Gastrocnemius medialis (tissue), 4 donors: ENCODE measurements at regions not wholly inside any gene's neighbourhood (a gene's known extent, or its start where the extent isn't known, plus 50 kb on each side); places are given as distances from the start of the nearest gene placed in this dataset.

Experiments
- ATAC-seq, 2 donors: fragments of 150-250 bp; one replicate each; pipeline ENCODE4 v1.9.1; 2016
- DNase-seq, 2 donors: peaks; one replicate each; pipeline ENCODE4 v3.0.0-alpha.2; 2019
- H3K27ac ChIP-seq, 4 donors: fragments of 200-600 bp; sonication (generic); 1 replicate in 1 of 4; 2 replicates in 3 of 4; pipeline ENCODE4 v1.5.1; 2016 to 2018; ENCODE audit warnings: mild to moderate bottlenecking in 2 of 4, moderate library complexity in 1 of 4
- H3K27me3 ChIP-seq, 3 donors: fragments of 200-600 bp; sonication (generic) in 2 of 3; 1 replicate in 1 of 3; 2 replicates in 2 of 3; pipeline versions ENCODE4 v1.5.1 to v1.6.0; 2016 to 2019; ENCODE audit warnings: mild to moderate bottlenecking in 1 of 3, moderate library complexity in 1 of 3
- H3K36me3 ChIP-seq, 2 donors: fragments of 200-600 bp; sonication (generic) in 1 of 2; one replicate each; pipeline ENCODE4 v1.5.1; 2017 to 2018
- H3K4me1 ChIP-seq, 2 donors: fragments of 200-600 bp; sonication (generic) in 1 of 2; one replicate each; pipeline ENCODE4 v1.5.1; 2016 to 2017; ENCODE audit warnings: mild to moderate bottlenecking in 2 of 2
- H3K4me3 ChIP-seq, 4 donors: fragments of 200-600 bp; sonication (generic) in 3 of 4; 1 replicate in 1 of 4; 2 replicates in 3 of 4; pipeline ENCODE4 v1.5.1; 2016 to 2019; ENCODE audit warnings: mild to moderate bottlenecking in 2 of 4
- H3K9me3 ChIP-seq, 3 donors: fragments of 200-600 bp; sonication (generic) in 2 of 3; 1 replicate in 1 of 3; 2 replicates in 2 of 3; pipeline ENCODE4 v1.5.1; 2016 to 2019
- POLR2A ChIP-seq, 2 donors: fragments of 450-650 bp; IDR thresholded peaks; one replicate each; pipeline ENCODE4 v1.6.1; 2017; ENCODE audit warnings: antibody characterized with exemption in 2 of 2, mild to moderate bottlenecking in 2 of 2, moderate library complexity in 2 of 2
- in situ Hi-C, 4 donors: fragments of 200-750 bp; cut with MboI; loops; one replicate each; pipeline versions ENCODE4 v1.15.0 to v1.8.0; 2017; ENCODE audit warnings: low sequenced_read_pairs in 4 of 4
- intact Hi-C: fragments of 100-400 bp; cut with DNase I; formaldehyde crosslinking; loops from one replicate; pipeline ENCODE4 v1.15.1; 2023; ENCODE audit warnings: low total_unique reads
- TF ChIP-seq, protein P1 (sequence below), 5 experiments: fragments of 450-650 bp in 3 of 5; fragments of 200-600 bp in 2 of 5; sonication (generic) in 2 of 5; IDR thresholded peaks in 4 of 5; conservative IDR thresholded peaks in 1 of 5; 1 replicate in 4 of 5; 2 replicates in 1 of 5; pipeline ENCODE4 v1.5.1; 2016 to 2019; ENCODE audit warnings: antibody characterized with exemption in 5 of 5, mild to moderate bottlenecking in 3 of 5, moderate library complexity in 3 of 5

GRCh38 chr12:87290505-87290904 is 738.7 kb downstream of the C12orf50 start:
- intact Hi-C loops (no loop called here), in situ Hi-C loops (loop anchor here in 1 of 4 donors (25.0 kb wide), 1 partner anchor 97 kb away; no protein-coding TSS in a partner anchor)
- ATAC-seq (no peak), DNase-seq (no peak)
- H3K27ac ChIP-seq, result no peak overlapping the region
- TF ChIP-seq, protein P1, sequence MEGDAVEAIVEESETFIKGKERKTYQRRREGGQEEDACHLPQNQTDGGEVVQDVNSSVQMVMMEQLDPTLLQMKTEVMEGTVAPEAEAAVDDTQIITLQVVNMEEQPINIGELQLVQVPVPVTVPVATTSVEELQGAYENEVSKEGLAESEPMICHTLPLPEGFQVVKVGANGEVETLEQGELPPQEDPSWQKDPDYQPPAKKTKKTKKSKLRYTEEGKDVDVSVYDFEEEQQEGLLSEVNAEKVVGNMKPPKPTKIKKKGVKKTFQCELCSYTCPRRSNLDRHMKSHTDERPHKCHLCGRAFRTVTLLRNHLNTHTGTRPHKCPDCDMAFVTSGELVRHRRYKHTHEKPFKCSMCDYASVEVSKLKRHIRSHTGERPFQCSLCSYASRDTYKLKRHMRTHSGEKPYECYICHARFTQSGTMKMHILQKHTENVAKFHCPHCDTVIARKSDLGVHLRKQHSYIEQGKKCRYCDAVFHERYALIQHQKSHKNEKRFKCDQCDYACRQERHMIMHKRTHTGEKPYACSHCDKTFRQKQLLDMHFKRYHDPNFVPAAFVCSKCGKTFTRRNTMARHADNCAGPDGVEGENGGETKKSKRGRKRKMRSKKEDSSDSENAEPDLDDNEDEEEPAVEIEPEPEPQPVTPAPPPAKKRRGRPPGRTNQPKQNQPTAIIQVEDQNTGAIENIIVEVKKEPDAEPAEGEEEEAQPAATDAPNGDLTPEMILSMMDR (IDR thresholded peaks at IDR 0.05 in 4 of 5, conservative IDR thresholded peaks at IDR 0.05 in 1 of 5), result no peak
- TF ChIP-seq POLR2A (IDR thresholded peaks at IDR 0.05), result no peak
- H3K4me3 ChIP-seq, result no peak overlapping the region
- H3K36me3 ChIP-seq, result no peaks in the 10 kb centered on the region
- H3K9me3 ChIP-seq, result peaks cover 0 to 11% (median 0%) of the 10 kb centered on the region in 3 donors
- H3K27me3 ChIP-seq, result no peaks in the 10 kb centered on the region
- H3K4me1 ChIP-seq, result no peaks in the 10 kb centered on the region

DNA sequence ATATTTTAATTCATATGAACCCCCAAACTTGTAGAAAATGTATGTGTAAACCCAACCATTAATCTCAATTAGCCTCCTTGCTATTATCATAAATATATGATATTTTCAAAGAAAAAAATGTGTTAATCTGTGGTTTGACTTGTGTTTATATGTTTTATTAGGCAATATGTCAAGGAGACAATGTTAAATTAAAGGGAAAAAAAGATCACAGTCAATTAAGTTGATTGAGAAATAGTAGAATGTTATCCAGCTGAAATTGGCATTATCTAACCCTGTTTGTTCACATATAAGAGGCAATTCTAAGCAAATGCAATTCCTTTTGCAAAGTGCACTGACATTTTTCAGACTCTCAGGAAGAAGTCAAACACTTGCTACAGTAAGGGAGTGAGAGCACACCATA is 745.3 kb downstream of the C12orf50 start:
- TF ChIP-seq POLR2A (IDR thresholded peaks at IDR 0.05), result no peak
- TF ChIP-seq, protein P1 (IDR thresholded peaks at IDR 0.05 in 4 of 5, conservative IDR thresholded peaks at IDR 0.05 in 1 of 5), result no peak
- no peak overlapping the region for H3K27ac ChIP-seq
- H3K9me3 ChIP-seq, result no peaks in the 10 kb centered on the region
- intact Hi-C loops (no loop called here), in situ Hi-C loops (loop anchor here in 1 of 4 donors (25.0 kb wide), 1 partner anchor 103 kb away; no protein-coding TSS in a partner anchor)
- no peaks in the 10 kb centered on the region for H3K27me3 ChIP-seq
- ATAC-seq (no peak), DNase-seq (no peak)
- no peaks in the 10 kb centered on the region for H3K36me3 ChIP-seq
- H3K4me3 ChIP-seq, result no peak overlapping the region
- no peaks in the 10 kb centered on the region for H3K4me1 ChIP-seq

DNA sequence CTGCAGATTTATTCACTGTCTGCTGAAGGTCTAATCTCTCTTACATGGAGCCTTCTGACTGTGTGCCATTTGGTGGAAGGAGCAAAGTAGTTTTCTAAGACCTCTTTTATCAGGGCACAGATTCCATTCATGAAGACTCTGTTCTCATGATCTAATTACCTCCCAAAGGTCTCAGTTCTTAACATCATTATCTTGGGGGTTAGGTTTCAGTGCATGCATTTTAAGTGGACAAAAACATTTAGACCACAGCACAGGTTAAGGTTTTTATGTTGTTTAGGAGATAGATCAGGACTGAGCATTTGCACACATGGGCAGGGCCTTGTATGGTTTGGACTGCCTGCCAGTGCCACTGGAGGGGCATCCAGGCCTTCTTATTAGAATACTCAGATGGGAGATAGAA is 746.1 kb downstream of the C12orf50 start:
- Histone ChIP-seq H3K4me1 (no peaks in the 10 kb centered on the region), H3K27me3 (no peaks in the 10 kb centered on the region), H3K27ac (no peak overlapping the region), H3K9me3 (no peaks in the 10 kb centered on the region), H3K4me3 (no peak overlapping the region), H3K36me3 (no peaks in the 10 kb centered on the region)
- DNase-seq (no peak), ATAC-seq (no peak)
- TF ChIP-seq POLR2A (IDR thresholded peaks at IDR 0.05), result no peak
- TF ChIP-seq, protein P1 (IDR thresholded peaks at IDR 0.05 in 4 of 5, conservative IDR thresholded peaks at IDR 0.05 in 1 of 5), result no peak
- in situ Hi-C loops (loop anchor here in 1 of 4 donors (25.0 kb wide), 1 partner anchor 104 kb away; no protein-coding TSS in a partner anchor), intact Hi-C loops (no loop called here)

GRCh38 chr12:87280893-87281292 is 748.3 kb downstream of the C12orf50 start:
- Histone ChIP-seq H3K4me3 (no peak overlapping the region), H3K27me3 (no peaks in the 10 kb centered on the region), H3K4me1 (no peaks in the 10 kb centered on the region), H3K27ac (no peak overlapping the region), H3K36me3 (no peaks in the 10 kb centered on the region), H3K9me3 (no peaks in the 10 kb centered on the region)
- ATAC-seq (no peak), DNase-seq (no peak)
- intact Hi-C loops, result no loop called here
- in situ Hi-C loops, result loop anchor here in 1 of 4 donors (25.0 kb wide), 1 partner anchor 106 kb away; no protein-coding TSS in a partner anchor
- TF ChIP-seq, protein P1 (IDR thresholded peaks at IDR 0.05 in 4 of 5, conservative IDR thresholded peaks at IDR 0.05 in 1 of 5), result no peak
- TF ChIP-seq POLR2A (IDR thresholded peaks at IDR 0.05), result no peak

DNA sequence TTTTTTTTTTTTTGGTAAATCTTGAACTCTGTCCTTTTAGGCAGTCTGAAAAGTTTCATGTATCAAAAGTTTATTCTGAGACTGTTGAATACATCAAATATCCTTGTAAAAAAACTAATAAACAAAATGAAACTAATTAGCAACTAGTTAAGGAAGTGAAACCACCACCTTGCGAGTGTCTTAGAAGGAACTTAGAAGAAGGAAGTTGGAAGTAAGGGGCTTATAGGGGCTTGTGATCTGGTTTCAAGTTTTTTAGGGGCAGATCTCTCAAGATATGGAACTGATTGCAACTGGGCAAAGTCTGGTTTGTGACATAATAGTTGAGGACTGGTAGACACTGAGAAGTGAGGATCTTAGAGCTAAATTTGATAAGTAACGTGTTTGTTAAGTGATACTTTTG is 748.8 kb downstream of the C12orf50 start:
- TF ChIP-seq, protein P1 (IDR thresholded peaks at IDR 0.05 in 4 of 5, conservative IDR thresholded peaks at IDR 0.05 in 1 of 5), result no peak
- TF ChIP-seq POLR2A (IDR thresholded peaks at IDR 0.05), result no peak
- H3K4me1 ChIP-seq, result no peaks in the 10 kb centered on the region
- intact Hi-C loops, result no loop called here
- no peaks in the 10 kb centered on the region for H3K9me3 ChIP-seq
- H3K27me3 ChIP-seq, result no peaks in the 10 kb centered on the region
- ATAC-seq (no peak), DNase-seq (no peak)
- in situ Hi-C loops, result loop anchor here in 1 of 4 donors (25.0 kb wide), 1 partner anchor 107 kb away; no protein-coding TSS in a partner anchor
- no peaks in the 10 kb centered on the region for H3K36me3 ChIP-seq
- H3K27ac ChIP-seq, result no peak overlapping the region
- no peak overlapping the region for H3K4me3 ChIP-seq
